Endodermal cell (in vitro differentiated cells): ENCODE measurements at regions not wholly inside any gene's neighbourhood (a gene's known extent, or its start where the extent isn't known, plus 50 kb on each side); places are given as distances from the start of the nearest gene placed in this dataset.

Source experiments
- DNase-seq: peaks from one replicate; pipeline ENCODE4 v3.0.0-alpha.2; 2017
- H3K27ac ChIP-seq: 2 replicates; pipeline ENCODE4 v1.5.1; 2013; ENCODE audit warnings: mild to moderate bottlenecking, low read depth, low read length, moderate library complexity
- H3K27me3 ChIP-seq: 2 replicates; pipeline ENCODE4 v1.6.1; 2013; ENCODE audit warnings: mild to moderate bottlenecking, low read length, moderate library complexity; ENCODE audit not compliant: insufficient read depth, control insufficient read depth, poor library complexity, severe bottlenecking
- H3K36me3 ChIP-seq: 2 replicates; pipeline ENCODE4 v1.7.0; 2013; ENCODE audit warnings: mild to moderate bottlenecking, low read length, moderate library complexity; ENCODE audit not compliant: control insufficient read depth, insufficient read depth
- H3K4me1 ChIP-seq: one replicate; pipeline ENCODE4 v1.7.0; 2013; ENCODE audit warnings: low read length; ENCODE audit not compliant: control insufficient read depth, insufficient read depth
- H3K4me3 ChIP-seq: 2 replicates; pipeline ENCODE4 v1.5.1; 2013; ENCODE audit warnings: mild to moderate bottlenecking, low read length, moderate library complexity
- H3K9ac ChIP-seq: 2 replicates; pipeline ENCODE4 v1.6.1; 2013; ENCODE audit warnings: mild to moderate bottlenecking, low read length, moderate library complexity; ENCODE audit not compliant: poor library complexity, severe bottlenecking; ENCODE audit errors: extremely low read depth
- H3K9me3 ChIP-seq: 2 replicates; pipeline ENCODE4 v1.6.1; 2013; ENCODE audit warnings: mild to moderate bottlenecking, low read length, moderate library complexity; ENCODE audit not compliant: control insufficient read depth
- H3K27ac Mint-ChIP-seq: 2 replicates; pipeline ENCODE4 v1.8.0; 2020; ENCODE audit warnings: mixed read lengths
- H3K27me3 Mint-ChIP-seq: 2 replicates; pipeline ENCODE4 v1.8.0; 2021; ENCODE audit warnings: mild to moderate bottlenecking, mixed read lengths; ENCODE audit not compliant: insufficient read depth
- H3K36me3 Mint-ChIP-seq: 2 replicates; pipeline ENCODE4 v1.8.0; 2020; ENCODE audit warnings: low read depth, mixed read lengths
- H3K4me1 Mint-ChIP-seq: 2 replicates; pipeline ENCODE4 v1.8.0; 2020; ENCODE audit warnings: mixed read lengths
- H3K4me3 Mint-ChIP-seq: 2 replicates; pipeline ENCODE4 v1.8.0; 2020; ENCODE audit warnings: mild to moderate bottlenecking, moderate library complexity, mixed read lengths
- H3K9me3 Mint-ChIP-seq: 2 replicates; pipeline ENCODE4 v1.8.0; 2020; ENCODE audit warnings: mild to moderate bottlenecking, mixed read lengths
- CTCF ChIP-seq: fragments of 200-600 bp; sonication (generic); conservative IDR thresholded peaks from 2 replicates; pipeline ENCODE4 v1.5.0; 2021; ENCODE audit warnings: antibody characterized with exemption, mild to moderate bottlenecking
- WGBS, 2 experiments: methylation state at CpG; one replicate each; pipeline versions ENCODE4 v1.1.5 to v1.1.7; 2013; ENCODE audit warnings: missing lambda C conversion rate in 2 of 2, mixed read lengths in 1 of 2; ENCODE audit not compliant: insufficient coverage in 1 of 2, insufficient read length in 1 of 2; 5-methylcytosine and 5-hydroxymethylcytosine counted together

- no peak for DNase-seq
- WGBS, 2 experiments = 88 to 93% methylated on average over 11 of the region's 11 CpGs
- Histone ChIP-seq H3K27ac (no peak overlapping the region), H3K36me3 (no peaks in the 10 kb centered on the region), H3K9me3 (no peaks in the 10 kb centered on the region), H3K4me3 (no peak overlapping the region), H3K4me1 (peaks cover 2% of the 10 kb centered on the region), H3K27me3 (no peaks in the 10 kb centered on the region), H3K9ac (no peak overlapping the region)
- H3K9me3 Mint-ChIP-seq = no peaks in the 10 kb centered on the region
- TF ChIP-seq CTCF = no peak
- peaks cover 5% of the 10 kb centered on the region for H3K4me1 Mint-ChIP-seq
- H3K4me3 Mint-ChIP-seq = no peak overlapping the region
- H3K27ac Mint-ChIP-seq = no peak overlapping the region
- H3K27me3 Mint-ChIP-seq = peaks cover 5% of the 10 kb centered on the region
- no peaks in the 10 kb centered on the region for H3K36me3 Mint-ChIP-seq
Measured at GRCh38 chr1:229124520-229125124, 146.3 kb upstream of the RAB4A start.

GRCh38 chr1:229127301-229127700 lies 143.6 kb upstream of the RAB4A start:
- peaks cover 22% of the 10 kb centered on the region for H3K4me1 Mint-ChIP-seq
- no peaks in the 10 kb centered on the region for H3K9me3 Mint-ChIP-seq
- no peak overlapping the region for H3K4me3 Mint-ChIP-seq
- H3K36me3 ChIP-seq = no peaks in the 10 kb centered on the region
- no peak for DNase-seq
- H3K9ac ChIP-seq = no peak overlapping the region
- whole genome bisulfite sequencing, 2 experiments = 60 to 68% methylated on average over 1 to 2 of the region's 2 CpGs
- H3K4me1 ChIP-seq = peaks cover 4% of the 10 kb centered on the region
- H3K27me3 Mint-ChIP-seq = peaks cover 14% of the 10 kb centered on the region
- H3K27me3 ChIP-seq = no peaks in the 10 kb centered on the region
- H3K27ac Mint-ChIP-seq = no peak overlapping the region
- no peak overlapping the region for H3K4me3 ChIP-seq
- no peak for TF ChIP-seq CTCF
- H3K9me3 ChIP-seq = no peaks in the 10 kb centered on the region
- H3K27ac ChIP-seq = no peak overlapping the region
- H3K36me3 Mint-ChIP-seq = no peaks in the 10 kb centered on the region

GRCh38 chr1:229128066-229128608 lies 142.8 kb upstream of the RAB4A start:
- H3K4me1 Mint-ChIP-seq = peaks cover 22% of the 10 kb centered on the region
- Histone ChIP-seq H3K27ac (no peak overlapping the region), H3K36me3 (no peaks in the 10 kb centered on the region), H3K9me3 (no peaks in the 10 kb centered on the region), H3K9ac (no peak overlapping the region), H3K4me1 (peaks cover 4% of the 10 kb centered on the region), H3K4me3 (no peak overlapping the region), H3K27me3 (no peaks in the 10 kb centered on the region)
- DNase-seq = no peak
- no peak overlapping the region for H3K4me3 Mint-ChIP-seq
- WGBS, 2 experiments = 94 to 97% methylated on average over 5 to 7 of the region's 7 CpGs
- no peak overlapping the region for H3K27ac Mint-ChIP-seq
- H3K36me3 Mint-ChIP-seq = no peaks in the 10 kb centered on the region
- H3K27me3 Mint-ChIP-seq = peaks cover 11% of the 10 kb centered on the region
- no peak for TF ChIP-seq CTCF
- H3K9me3 Mint-ChIP-seq = peaks cover 5% of the 10 kb centered on the region
